ENCODE measurements at regions not wholly inside any gene's neighbourhood (a gene's known extent, or its start where the extent isn't known, plus 50 kb on each side); places are given as distances from the start of the nearest gene placed in this dataset.

GRCh38 chr10:31647861-31648260 is 280.8 kb downstream of the ARHGAP12 start:
- H3K9me3 ChIP-seq, result no peaks in the 10 kb centered on the region
- intact Hi-C loops (cut with DNase I), result no loop called here

DNA sequence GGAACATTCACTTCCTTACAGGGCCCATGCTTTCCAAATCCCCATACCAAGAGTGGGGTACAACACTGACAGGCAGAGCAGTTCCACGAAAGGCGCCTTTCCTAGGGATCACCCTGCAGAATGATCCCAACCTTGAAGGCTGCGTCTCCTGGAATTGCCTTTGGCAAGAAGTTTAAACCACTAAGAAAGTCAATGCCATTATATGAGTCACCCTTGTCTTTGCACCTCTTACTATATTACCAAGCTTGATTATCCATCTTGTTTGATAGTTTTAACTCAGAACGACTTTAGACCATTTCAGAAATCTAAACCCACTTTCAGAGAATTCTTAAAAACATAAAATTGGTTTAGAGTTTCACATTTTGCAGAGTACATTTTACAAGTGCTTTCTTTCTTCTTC is 282.1 kb downstream of the ARHGAP12 start:
- ATAC-seq (no peak), DNase-seq (no peak)
- TF ChIP-seq, protein P1, sequence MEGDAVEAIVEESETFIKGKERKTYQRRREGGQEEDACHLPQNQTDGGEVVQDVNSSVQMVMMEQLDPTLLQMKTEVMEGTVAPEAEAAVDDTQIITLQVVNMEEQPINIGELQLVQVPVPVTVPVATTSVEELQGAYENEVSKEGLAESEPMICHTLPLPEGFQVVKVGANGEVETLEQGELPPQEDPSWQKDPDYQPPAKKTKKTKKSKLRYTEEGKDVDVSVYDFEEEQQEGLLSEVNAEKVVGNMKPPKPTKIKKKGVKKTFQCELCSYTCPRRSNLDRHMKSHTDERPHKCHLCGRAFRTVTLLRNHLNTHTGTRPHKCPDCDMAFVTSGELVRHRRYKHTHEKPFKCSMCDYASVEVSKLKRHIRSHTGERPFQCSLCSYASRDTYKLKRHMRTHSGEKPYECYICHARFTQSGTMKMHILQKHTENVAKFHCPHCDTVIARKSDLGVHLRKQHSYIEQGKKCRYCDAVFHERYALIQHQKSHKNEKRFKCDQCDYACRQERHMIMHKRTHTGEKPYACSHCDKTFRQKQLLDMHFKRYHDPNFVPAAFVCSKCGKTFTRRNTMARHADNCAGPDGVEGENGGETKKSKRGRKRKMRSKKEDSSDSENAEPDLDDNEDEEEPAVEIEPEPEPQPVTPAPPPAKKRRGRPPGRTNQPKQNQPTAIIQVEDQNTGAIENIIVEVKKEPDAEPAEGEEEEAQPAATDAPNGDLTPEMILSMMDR (IDR thresholded peaks at IDR 0.05), result no peak
- Histone ChIP-seq H3K4me1 (peaks cover 7 to 27% (median 21%) of the 10 kb centered on the region in 9 donors), H3K4me3 (no peak overlapping the region), H3K9me3 (peaks cover 0 to 12% (median 0%) of the 10 kb centered on the region in 11 donors), H3K36me3 (no peaks in the 10 kb centered on the region), H3K27ac (no peak overlapping the region), H3K27me3 (no peaks in the 10 kb centered on the region)
- 95 to 99% methylated on average over 4 of the region's 4 CpGs for WGBS, 2 donors
- intact Hi-C loops (cut with DNase I), result no loop called here

More at GRCh38 chr10:31647861-31648260, 280.8 kb downstream of the ARHGAP12 start:
- Histone ChIP-seq H3K27ac (peak overlapping the region in 1 of 10 donors; percentile 85), H3K4me1 (peaks cover 7 to 27% (median 21%) of the 10 kb centered on the region in 9 donors), H3K4me3 (no peak overlapping the region), H3K27me3 (no peaks in the 10 kb centered on the region), H3K36me3 (no peaks in the 10 kb centered on the region)
- DNase-seq, result no peak
- no peak for ATAC-seq
- TF ChIP-seq, protein P1 (IDR thresholded peaks at IDR 0.05), result no peak
- WGBS, 2 donors, result 80 to 89% methylated on average over 5 of the region's 5 CpGs

DNA sequence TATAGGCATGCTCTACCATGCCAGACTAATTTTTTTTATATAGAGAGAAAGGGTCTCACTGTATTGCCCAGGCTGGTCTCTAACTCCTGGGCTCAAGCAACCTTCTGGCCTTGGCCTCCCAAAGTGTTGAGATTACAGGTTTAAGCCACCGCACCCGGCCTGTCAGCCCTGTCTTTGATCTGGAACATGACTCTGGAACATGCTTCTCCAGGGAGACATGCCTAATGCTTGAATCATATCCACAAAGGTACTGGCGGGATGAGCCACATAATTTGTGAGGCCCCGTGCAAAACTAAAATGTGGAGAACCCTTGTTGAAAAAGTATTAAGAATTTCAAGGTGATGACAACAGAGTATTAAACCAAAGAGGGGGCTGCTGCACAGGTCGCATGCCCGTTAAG is 282.8 kb downstream of the ARHGAP12 start:
- no peak overlapping the region for H3K27ac ChIP-seq
- H3K4me1 ChIP-seq, result peaks cover 5 to 27% (median 21%) of the 10 kb centered on the region in 9 donors
- peaks cover 0 to 15% (median 0%) of the 10 kb centered on the region in 11 donors for H3K9me3 ChIP-seq
- no peak overlapping the region for H3K4me3 ChIP-seq
- DNase-seq (no peak), ATAC-seq (no peak)
- no peaks in the 10 kb centered on the region for H3K27me3 ChIP-seq
- H3K36me3 ChIP-seq, result no peaks in the 10 kb centered on the region
- 92 to 96% methylated on average over 6 of the region's 6 CpGs for WGBS, 2 donors
- TF ChIP-seq, protein P1 (IDR thresholded peaks at IDR 0.05), result no peak
- intact Hi-C loops (cut with DNase I), result no loop called here

DNA sequence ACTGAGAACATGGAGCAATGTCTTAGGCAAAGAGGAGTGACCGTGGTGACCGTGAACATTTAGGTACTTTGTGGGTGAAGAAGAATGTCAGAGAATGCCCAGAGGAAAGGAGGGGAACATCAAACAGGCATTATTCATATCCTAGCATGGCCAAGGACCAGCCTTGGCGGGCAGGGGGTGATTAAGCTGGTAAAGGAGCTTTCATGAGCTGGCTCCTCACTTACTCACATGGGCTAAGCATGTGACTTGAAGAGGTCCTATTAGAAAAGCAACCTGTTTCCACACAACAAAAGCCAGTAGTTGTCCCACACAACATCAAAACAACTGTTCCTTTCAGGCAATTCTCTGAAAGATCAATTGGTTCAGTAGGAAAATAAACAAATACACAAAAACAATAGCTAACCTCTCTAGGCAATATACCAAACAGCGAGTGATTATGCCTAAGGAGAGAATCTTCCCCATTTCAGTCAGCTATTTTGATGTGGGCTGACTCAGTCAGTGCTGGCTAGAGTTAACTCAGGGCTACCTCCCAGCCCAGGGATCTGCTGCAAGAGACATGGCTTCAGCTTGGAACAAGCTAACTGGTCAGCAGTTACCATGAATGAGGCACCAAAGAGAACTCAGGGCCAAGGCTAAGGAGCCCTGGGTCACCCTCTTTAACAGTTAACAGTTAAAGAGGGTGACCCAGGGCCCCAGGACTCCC is 283.5 kb downstream of the ARHGAP12 start:
- H3K27me3 ChIP-seq, result no peaks in the 10 kb centered on the region
- ATAC-seq, result no peak
- no peak overlapping the region for H3K4me3 ChIP-seq
- H3K9me3 ChIP-seq, result peaks cover 0 to 15% (median 0%) of the 10 kb centered on the region in 11 donors
- no peak overlapping the region for H3K27ac ChIP-seq
- peaks cover 3 to 20% (median 16%) of the 10 kb centered on the region in 9 donors for H3K4me1 ChIP-seq
- intact Hi-C loops (cut with DNase I), result no loop called here
- DNase-seq, result no peak
- WGBS, 2 donors, result 98% methylated on average over 4 of the region's 4 CpGs
- H3K36me3 ChIP-seq, result no peaks in the 10 kb centered on the region
- TF ChIP-seq, protein P1 (IDR thresholded peaks at IDR 0.05), result no peak

Measured in heart right ventricle (tissue), 16 donors.